ENCODE measurements at regions not wholly inside any gene's neighbourhood (a gene's known extent, or its start where the extent isn't known, plus 50 kb on each side); places are given as distances from the start of the nearest gene placed in this dataset.

- no peak for TF ChIP-seq CTCF (IDR thresholded peaks at IDR 0.05)
- no peak for TF ChIP-seq POLR2A (IDR thresholded peaks at IDR 0.05)
Observed at GRCh38 chr12:87464565-87464964, 564.6 kb downstream of the C12orf50 start.

Measured in transverse colon (tissue), 3 donors.